GM23338 (cell line): ENCODE measurements at regions not wholly inside any gene's neighbourhood (a gene's known extent, or its start where the extent isn't known, plus 50 kb on each side); places are given as distances from the start of the nearest gene placed in this dataset.

Experiments
- ATAC-seq: fragments of 200-7000 bp; cut with Tn5 transposase; 3 replicates; pipeline ENCODE4 v1.9.1; 2020
- DNase-seq: peaks from one replicate; pipeline ENCODE4 v3.0.0-alpha.2; 2015; ENCODE audit warnings: low spot score
- H2AFZ ChIP-seq: fragments of 200-600 bp; sonication (generic); 2 replicates; pipeline ENCODE4 v1.8.0; 2016; ENCODE audit warnings: antibody characterized with exemption, mild to moderate bottlenecking, moderate library complexity
- H3F3A ChIP-seq: fragments of 200-600 bp; sonication (generic); replicated peaks from 2 replicates; pipeline ENCODE4 v1.8.0; 2017; ENCODE audit warnings: antibody characterized with exemption, mixed run types, low read depth
- H3K27ac ChIP-seq: fragments of 200-600 bp; sonication (generic); 2 replicates; pipeline ENCODE4 v1.6.1; 2016; ENCODE audit warnings: low read depth
- H3K27me3 ChIP-seq: fragments of 200-600 bp; sonication (generic); 2 replicates; pipeline ENCODE4 v1.8.0; 2016; ENCODE audit warnings: mild to moderate bottlenecking, mixed run types, moderate library complexity; ENCODE audit not compliant: insufficient read depth
- H3K36me3 ChIP-seq: fragments of 200-600 bp; sonication (generic); 2 replicates; pipeline ENCODE4 v1.8.0; 2016; ENCODE audit warnings: mild to moderate bottlenecking; ENCODE audit not compliant: insufficient read depth
- H3K4me1 ChIP-seq: fragments of 200-600 bp; sonication (generic); 2 replicates; pipeline ENCODE4 v1.8.0; 2016; ENCODE audit warnings: mild to moderate bottlenecking, moderate library complexity; ENCODE audit not compliant: insufficient read depth
- H3K4me2 ChIP-seq: fragments of 200-600 bp; sonication (generic); 2 replicates; pipeline ENCODE4 v1.7.1; 2017; ENCODE audit warnings: mixed run types
- H3K4me3 ChIP-seq: fragments of 200-600 bp; sonication (generic); 2 replicates; pipeline ENCODE4 v1.6.1; 2016; ENCODE audit warnings: mixed run types
- H3K79me2 ChIP-seq: fragments of 200-600 bp; sonication (generic); replicated peaks from 2 replicates; pipeline ENCODE4 v1.8.0; 2017; ENCODE audit warnings: mild to moderate bottlenecking; ENCODE audit not compliant: insufficient read depth
- H3K9me2 ChIP-seq: fragments of 200-600 bp; sonication (generic); 2 replicates; pipeline ENCODE4 v1.8.0; 2017; ENCODE audit not compliant: insufficient read depth
- H4K20me1 ChIP-seq: fragments of 200-600 bp; sonication (generic); replicated peaks from 2 replicates; pipeline ENCODE4 v1.8.0; 2017; ENCODE audit warnings: mild to moderate bottlenecking; ENCODE audit not compliant: insufficient read depth
- H3K27ac Mint-ChIP-seq: 2 replicates; pipeline ENCODE4 v1.8.0; 2020; ENCODE audit warnings: inconsistent platforms, mild to moderate bottlenecking, moderate library complexity, mixed read lengths
- H3K27me3 Mint-ChIP-seq: 3 replicates; pipeline ENCODE4 v1.8.0; 2022; ENCODE audit warnings: low read depth, mild to moderate bottlenecking, moderate library complexity, mixed read lengths, inconsistent platforms; ENCODE audit not compliant: insufficient read depth, poor library complexity
- H3K36me3 Mint-ChIP-seq: 3 replicates; pipeline ENCODE4 v1.8.0; 2021; ENCODE audit warnings: low read depth, mild to moderate bottlenecking, inconsistent platforms, moderate library complexity, mixed read lengths
- H3K4me1 Mint-ChIP-seq: 3 replicates; pipeline ENCODE4 v1.8.0; 2020; ENCODE audit warnings: mild to moderate bottlenecking, inconsistent platforms, mixed read lengths
- H3K4me3 Mint-ChIP-seq: 3 replicates; pipeline ENCODE4 v1.8.0; 2021; ENCODE audit warnings: moderate library complexity, mild to moderate bottlenecking, inconsistent platforms, mixed read lengths
- H3K9me3 Mint-ChIP-seq: 3 replicates; pipeline ENCODE4 v1.8.0; 2020; ENCODE audit warnings: moderate library complexity, mild to moderate bottlenecking, inconsistent platforms, mixed read lengths
- CREB1 ChIP-seq: fragments of 250-450 bp; sonication (Bioruptor Pico); IDR thresholded peaks from 2 replicates; pipeline ENCODE4 v1.5.0; 2020; ENCODE audit warnings: low read depth, mild to moderate bottlenecking, moderate library complexity
- ETS1 ChIP-seq: IDR thresholded peaks from 2 replicates; pipeline ENCODE4 v1.6.1; 2016; ENCODE audit warnings: antibody characterized with exemption
- EZH2phosphoT487 ChIP-seq: fragments of 200-600 bp; sonication (generic); IDR thresholded peaks from one replicate; pipeline ENCODE4 v1.8.1; 2018; ENCODE audit warnings: antibody characterized with exemption; ENCODE audit not compliant: unreplicated experiment
- POLR2AphosphoS5 ChIP-seq: IDR thresholded peaks from 2 replicates; pipeline ENCODE4 v1.6.1; 2016; ENCODE audit warnings: antibody characterized with exemption, low read depth
- STAT1 ChIP-seq: IDR thresholded peaks from one replicate; pipeline ENCODE4 v1.6.1; 2016; ENCODE audit warnings: antibody characterized with exemption; ENCODE audit not compliant: unreplicated experiment
- ZNF114 ChIP-seq: fragments of 250-450 bp; sonication (Bioruptor Pico); IDR thresholded peaks from 2 replicates; pipeline ENCODE4 v1.5.0; 2020; ENCODE audit warnings: mild to moderate bottlenecking, moderate library complexity
- ZNF331 ChIP-seq: fragments of 250-450 bp; sonication (Bioruptor Pico); IDR thresholded peaks from 2 replicates; pipeline ENCODE4 v1.5.0; 2020; ENCODE audit warnings: low read depth, mild to moderate bottlenecking, moderate library complexity
- ZNF462 ChIP-seq: fragments of 250-450 bp; sonication (Bioruptor Pico); IDR thresholded peaks from 2 replicates; pipeline ENCODE4 v1.5.0; 2020; ENCODE audit warnings: mild to moderate bottlenecking, moderate library complexity

GRCh38 chr12:61362037-61362436 lies 898.2 kb upstream of the USP15 start (continued):
- TF ChIP-seq ZNF462 (CRISPR knock-in tag) (no peak), EZH2phosphoT487 (no peak), ETS1 (no peak), POLR2AphosphoS5 (no peak), ZNF331 (CRISPR knock-in tag) (no peak), STAT1 (no peak)

- no peak overlapping the region for H3K4me3 Mint-ChIP-seq
- no peaks in the 10 kb centered on the region for H3K4me1 ChIP-seq
- no peaks in the 10 kb centered on the region for H4K20me1 ChIP-seq
- no peaks in the 10 kb centered on the region; the same call in 2 of the 3 replicates for H3K4me1 Mint-ChIP-seq
- no peaks in the 10 kb centered on the region for H3K79me2 ChIP-seq
- no peaks in the 10 kb centered on the region for H3K27me3 Mint-ChIP-seq
- H3K9me2 ChIP-seq, result no peaks in the 10 kb centered on the region
- H3K27me3 ChIP-seq, result no peaks in the 10 kb centered on the region
- H3K9me3 Mint-ChIP-seq, result no peaks in the 10 kb centered on the region
- no peak overlapping the region for H3K4me2 ChIP-seq
- H2AFZ ChIP-seq, result no peak overlapping the region
- H3K4me3 ChIP-seq, result no peak overlapping the region
- H3F3A ChIP-seq, result no peaks in the 10 kb centered on the region
- DNase-seq (no peak), ATAC-seq (no peak)
- TF ChIP-seq ZNF331 (CRISPR knock-in tag), result no peak
- TF ChIP-seq EZH2phosphoT487, result no peak
- no peak for TF ChIP-seq ZNF114 (CRISPR knock-in tag)
- no peak for TF ChIP-seq CREB1
- H3K27ac Mint-ChIP-seq, result no peak overlapping the region
- no peaks in the 10 kb centered on the region for H3K36me3 Mint-ChIP-seq
- no peaks in the 10 kb centered on the region for H3K36me3 ChIP-seq
- no peak overlapping the region for H3K27ac ChIP-seq
These were observed 895.2 kb upstream of the USP15 start for GRCh38 chr12:61365001-61365400.
